KOPT-K1 (cell line): ENCODE measurements at regions not wholly inside any gene's neighbourhood (a gene's known extent, or its start where the extent isn't known, plus 50 kb on each side); places are given as distances from the start of the nearest gene placed in this dataset.

Experiments
- H3K27ac ChIP-seq: fragments of 200-600 bp; sonication (generic); 2 replicates; pipeline ENCODE4 v1.5.1; 2016; ENCODE audit warnings: antibody characterized with exemption, mild to moderate bottlenecking, low read depth, low read length; ENCODE audit not compliant: poor library complexity, severe bottlenecking
- H3K36me3 ChIP-seq: fragments of 200-600 bp; sonication (generic); 2 replicates; pipeline ENCODE4 v1.5.1; 2017; ENCODE audit warnings: antibody characterized with exemption, mild to moderate bottlenecking, low read length, moderate library complexity; ENCODE audit not compliant: insufficient read depth
- H3K9me3 ChIP-seq: fragments of 200-600 bp; sonication (generic); 2 replicates; pipeline ENCODE4 v1.5.1; 2017; ENCODE audit warnings: antibody characterized with exemption, low read length, mild to moderate bottlenecking; ENCODE audit not compliant: insufficient read depth, poor library complexity, severe bottlenecking

GRCh38 chr14:98501335-98501734 is 770.7 kb downstream of the BCL11B start:
- Histone ChIP-seq H3K27ac (no peak overlapping the region), H3K36me3 (no peaks in the 10 kb centered on the region), H3K9me3 (no peaks in the 10 kb centered on the region)

GRCh38 chr14:98501836-98502235 is 770.2 kb downstream of the BCL11B start:
- H3K9me3 ChIP-seq = no peaks in the 10 kb centered on the region
- H3K36me3 ChIP-seq = no peaks in the 10 kb centered on the region
- H3K27ac ChIP-seq = no peak overlapping the region

DNA sequence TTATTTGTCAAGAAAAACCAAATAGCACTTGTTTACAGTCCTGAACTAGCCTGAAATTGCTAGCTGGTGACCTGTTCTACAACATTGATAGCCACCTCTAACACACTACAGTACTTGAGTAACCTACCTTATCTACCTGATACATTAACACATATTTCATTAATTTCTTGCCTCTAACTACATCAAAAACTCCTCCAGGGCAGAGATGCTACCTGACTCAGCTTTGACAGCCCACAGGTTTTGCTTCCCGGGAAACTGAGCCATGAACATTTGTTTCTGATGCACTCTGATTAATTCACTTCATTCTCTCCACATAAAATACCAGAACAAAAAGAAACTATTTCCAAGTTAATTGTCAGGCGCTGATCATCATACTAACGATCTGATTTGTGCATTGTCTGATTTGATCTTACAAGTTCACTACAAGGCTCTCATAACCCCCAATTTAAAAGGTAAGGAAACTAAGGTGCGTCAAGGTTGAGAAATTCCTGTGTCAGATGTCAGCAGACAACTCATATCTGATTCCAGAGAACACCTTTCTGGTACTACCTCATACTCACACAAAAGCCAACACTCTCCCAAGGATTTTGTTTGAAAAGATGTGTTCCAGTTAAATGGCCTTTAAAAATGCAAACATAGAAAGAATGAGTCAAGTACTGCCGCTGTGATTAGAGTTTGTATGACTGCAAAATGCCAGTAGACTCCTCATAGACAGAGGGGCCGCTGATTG is 768.7 kb downstream of the BCL11B start:
- Histone ChIP-seq H3K27ac (no peak overlapping the region), H3K9me3 (no peaks in the 10 kb centered on the region), H3K36me3 (no peaks in the 10 kb centered on the region)

DNA sequence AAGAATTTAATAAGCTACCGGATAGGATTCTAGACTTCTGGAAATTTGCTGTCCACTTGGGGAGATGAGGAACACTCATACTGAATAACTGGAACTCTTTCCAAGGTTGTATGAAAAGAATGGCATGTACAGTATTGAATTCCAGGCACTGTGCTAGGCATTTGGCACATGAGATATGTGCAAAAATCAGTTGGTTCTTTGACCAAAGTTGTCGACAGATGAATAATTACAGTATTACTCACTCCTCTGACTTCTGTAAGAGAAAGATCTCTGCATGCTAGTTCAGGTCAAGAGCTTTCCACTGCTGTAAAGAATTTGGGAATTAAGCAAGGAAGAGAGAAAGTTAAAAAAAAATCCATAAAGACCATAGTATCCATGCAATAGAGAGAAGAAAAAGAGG is 764.7 kb downstream of the BCL11B start:
- Histone ChIP-seq H3K27ac (no peak overlapping the region), H3K36me3 (no peaks in the 10 kb centered on the region), H3K9me3 (peaks cover 13% of the 10 kb centered on the region)

GRCh38 chr14:98510392-98510791 is 761.6 kb downstream of the BCL11B start:
- Histone ChIP-seq H3K36me3 (no peaks in the 10 kb centered on the region), H3K9me3 (peaks cover 17% of the 10 kb centered on the region), H3K27ac (peak overlapping the region; percentile 33)

- no peaks in the 10 kb centered on the region for H3K36me3 ChIP-seq
- peaks cover 17% of the 10 kb centered on the region for H3K9me3 ChIP-seq
- H3K27ac ChIP-seq = peak overlapping the region; percentile 57
These were observed 759.3 kb downstream of the BCL11B start for GRCh38 chr14:98512501-98513251.

- H3K9me3 ChIP-seq = peaks cover 17% of the 10 kb centered on the region
- no peak overlapping the region for H3K27ac ChIP-seq
- no peaks in the 10 kb centered on the region for H3K36me3 ChIP-seq
These were observed 758.4 kb downstream of the BCL11B start for GRCh38 chr14:98513558-98513957.

- Histone ChIP-seq H3K27ac (no peak overlapping the region), H3K36me3 (no peaks in the 10 kb centered on the region)
These were observed 758.0 kb downstream of the BCL11B start for GRCh38 chr14:98514016-98514415.

GRCh38 chr14:98536256-98536655 is 735.7 kb downstream of the BCL11B start:
- Histone ChIP-seq H3K9me3 (peaks cover 5% of the 10 kb centered on the region), H3K27ac (no peak overlapping the region), H3K36me3 (no peaks in the 10 kb centered on the region)

More at GRCh38 chr14:98514016-98514415, 758.0 kb downstream of the BCL11B start:
- H3K9me3 ChIP-seq = peaks cover 17% of the 10 kb centered on the region

DNA sequence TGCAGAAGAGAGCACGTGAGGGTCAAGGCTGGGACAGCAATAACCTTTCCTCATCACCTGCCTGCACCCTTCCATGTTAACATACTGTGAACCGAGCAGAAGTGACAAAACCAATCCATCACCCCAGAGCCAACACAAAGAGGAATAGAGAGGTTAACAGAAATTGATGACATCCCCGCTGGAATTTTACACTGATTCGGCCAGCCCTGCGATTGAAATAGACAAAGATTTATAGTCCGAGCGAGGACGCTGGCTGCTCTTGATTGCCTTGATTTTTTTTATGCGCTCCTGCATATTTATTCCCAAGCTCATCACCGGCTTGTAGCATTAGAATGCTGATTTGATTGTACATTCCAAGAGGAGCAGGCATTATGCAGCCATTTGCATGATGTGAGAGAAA is 729.7 kb downstream of the BCL11B start:
- no peak overlapping the region for H3K27ac ChIP-seq
- peaks cover 5% of the 10 kb centered on the region for H3K9me3 ChIP-seq
- H3K36me3 ChIP-seq = no peaks in the 10 kb centered on the region

DNA sequence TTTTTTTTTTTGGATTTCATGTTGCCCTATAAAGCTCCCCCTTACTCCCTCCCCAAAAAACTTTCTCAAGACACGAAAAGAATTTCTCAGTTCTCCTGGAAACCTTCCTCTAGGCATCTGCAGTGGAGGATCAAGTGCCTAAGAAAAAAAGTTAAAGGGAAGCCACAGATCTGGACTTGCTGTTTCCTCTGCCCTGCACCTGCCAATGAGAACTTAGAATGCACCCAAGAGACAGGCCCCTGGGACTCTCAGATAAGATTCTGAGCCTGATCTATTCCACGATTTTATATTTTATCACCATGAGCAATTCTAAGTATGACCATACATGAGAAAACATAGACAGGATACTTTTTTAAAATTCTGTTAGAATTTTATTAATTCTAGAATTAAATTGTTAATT is 728.9 kb downstream of the BCL11B start:
- no peaks in the 10 kb centered on the region for H3K36me3 ChIP-seq
- peak overlapping the region; percentile 13 for H3K27ac ChIP-seq
- no peaks in the 10 kb centered on the region for H3K9me3 ChIP-seq

- no peak overlapping the region for H3K27ac ChIP-seq
- H3K9me3 ChIP-seq = no peaks in the 10 kb centered on the region
- H3K36me3 ChIP-seq = no peaks in the 10 kb centered on the region
These were observed 727.8 kb downstream of the BCL11B start for GRCh38 chr14:98544174-98544573.

GRCh38 chr14:98545181-98545580 is 726.8 kb downstream of the BCL11B start:
- H3K36me3 ChIP-seq = no peaks in the 10 kb centered on the region
- H3K9me3 ChIP-seq = no peaks in the 10 kb centered on the region
- no peak overlapping the region for H3K27ac ChIP-seq

GRCh38 chr14:98548071-98548686 is 723.8 kb downstream of the BCL11B start:
- no peaks in the 10 kb centered on the region for H3K9me3 ChIP-seq

DNA sequence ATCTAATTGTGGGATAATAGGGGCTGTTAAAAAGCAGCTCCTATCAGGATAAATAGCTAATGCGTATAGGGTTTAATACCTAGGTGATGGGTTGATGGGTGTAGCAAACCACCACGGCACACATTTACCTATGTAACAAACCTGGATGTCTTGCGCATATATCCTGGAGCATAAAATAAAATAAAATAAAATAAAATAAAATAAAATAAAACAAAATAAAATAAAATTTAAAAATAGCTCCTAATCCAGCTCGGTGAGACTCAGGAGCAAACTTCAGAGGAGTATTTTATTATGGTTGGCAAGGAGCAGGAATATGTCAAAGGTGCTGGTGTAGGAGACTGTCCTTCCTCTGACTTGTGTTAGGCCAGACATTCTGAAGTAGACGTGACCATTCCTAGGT is 721.0 kb downstream of the BCL11B start:
- Histone ChIP-seq H3K27ac (no peak overlapping the region), H3K36me3 (no peaks in the 10 kb centered on the region), H3K9me3 (no peaks in the 10 kb centered on the region)

More at GRCh38 chr14:98548071-98548686, 723.8 kb downstream of the BCL11B start:
- Histone ChIP-seq H3K36me3 (no peaks in the 10 kb centered on the region), H3K27ac (no peak overlapping the region)
